GM12878 (cell line): ENCODE measurements at regions not wholly inside any gene's neighbourhood (a gene's known extent, or its start where the extent isn't known, plus 50 kb on each side); places are given as distances from the start of the nearest gene placed in this dataset.

Experiments
- FOXK2 ChIP-seq: fragments of 450-650 bp; IDR thresholded peaks from 2 replicates; pipeline ENCODE4 v1.6.1; 2017; ENCODE audit warnings: mild to moderate bottlenecking, moderate library complexity
- SRF ChIP-seq, 2 experiments: IDR thresholded peaks; 2 replicates each; pipeline ENCODE4 v1.6.1; 2011; ENCODE audit warnings: low read depth in 2 of 2, low read length in 2 of 2, mild to moderate bottlenecking in 1 of 2, moderate library complexity in 1 of 2

- no peak for TF ChIP-seq FOXK2
- TF ChIP-seq SRF (IDR thresholded peaks at IDR 0.05; ENCODE audit: low read depth in 2 of 2, low read length in 2 of 2), result no peak
These were observed 247.6 kb downstream of the SLC4A3 start for GRCh38 chr2:219875036-219875435.
